Lower leg skin (tissue), 4 donors: ENCODE measurements at regions not wholly inside any gene's neighbourhood (a gene's known extent, or its start where the extent isn't known, plus 50 kb on each side); places are given as distances from the start of the nearest gene placed in this dataset.
"Not testable (repeated sequence)": the region's sequence is repeated elsewhere in the genome, so short reads cannot be mapped to it uniquely, and the experiment has no call there.

Experiments
- DNase-seq, 2 donors: peaks; one replicate each; pipeline ENCODE4 v3.0.0-alpha.2; 2019; ENCODE audit warnings: low spot score in 2 of 2
- H3K4me3 ChIP-seq: fragments of 200-600 bp; sonication (generic); 2 replicates; pipeline ENCODE4 v1.5.1; 2017; ENCODE audit warnings: mild to moderate bottlenecking, low read depth; ENCODE audit not compliant: poor library complexity, severe bottlenecking
- POLR2A ChIP-seq, 2 donors: fragments of 450-650 bp; IDR thresholded peaks; one replicate each; pipeline ENCODE4 v1.6.1; 2016 to 2017; ENCODE audit warnings: antibody characterized with exemption in 2 of 2, mild to moderate bottlenecking in 1 of 2, moderate library complexity in 1 of 2
- WGBS, 2 donors: methylation state at CpG; one replicate each; pipeline ENCODE4 v1.1.5; 2018; 5-methylcytosine and 5-hydroxymethylcytosine counted together
- intact Hi-C: fragments of 100-400 bp; cut with DNase I; formaldehyde crosslinking; loops from one replicate; pipeline ENCODE4 v1.15.0; 2023; ENCODE audit warnings: low total_unique reads
- TF ChIP-seq, protein P1 (sequence below), 3 donors: fragments of 450-650 bp; IDR thresholded peaks; one replicate each; pipeline ENCODE4 v1.5.1; 2016; ENCODE audit warnings: antibody characterized with exemption in 3 of 3, mild to moderate bottlenecking in 3 of 3, moderate library complexity in 2 of 3

DNA sequence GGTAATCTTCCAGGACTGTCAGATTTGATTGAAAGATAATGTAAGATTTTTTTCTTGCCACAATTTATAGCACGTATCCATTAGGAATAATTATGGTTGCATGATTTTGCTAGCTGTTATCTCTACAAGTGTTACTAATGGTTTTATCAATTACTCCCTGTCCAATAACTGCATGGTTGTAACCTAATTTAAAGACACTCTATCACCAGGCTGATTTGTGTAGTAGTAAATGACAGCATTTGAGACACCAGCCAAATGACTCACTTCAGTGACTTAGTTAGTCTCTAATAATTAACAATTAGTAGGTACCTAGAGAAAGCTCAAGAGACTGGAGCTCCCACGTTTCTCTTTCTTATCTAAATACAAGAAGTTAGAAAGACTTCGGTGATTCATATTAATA is 453.8 kb upstream of the POU3F2 start:
- H3K4me3 ChIP-seq, result no peak overlapping the region
- DNase-seq, result no peak
- intact Hi-C loops, result no loop called here
- WGBS, 2 donors, result 72 to 74% methylated on average over 3 of the region's 3 CpGs
- TF ChIP-seq POLR2A (IDR thresholded peaks at IDR 0.05), result no peak
- TF ChIP-seq, protein P1, sequence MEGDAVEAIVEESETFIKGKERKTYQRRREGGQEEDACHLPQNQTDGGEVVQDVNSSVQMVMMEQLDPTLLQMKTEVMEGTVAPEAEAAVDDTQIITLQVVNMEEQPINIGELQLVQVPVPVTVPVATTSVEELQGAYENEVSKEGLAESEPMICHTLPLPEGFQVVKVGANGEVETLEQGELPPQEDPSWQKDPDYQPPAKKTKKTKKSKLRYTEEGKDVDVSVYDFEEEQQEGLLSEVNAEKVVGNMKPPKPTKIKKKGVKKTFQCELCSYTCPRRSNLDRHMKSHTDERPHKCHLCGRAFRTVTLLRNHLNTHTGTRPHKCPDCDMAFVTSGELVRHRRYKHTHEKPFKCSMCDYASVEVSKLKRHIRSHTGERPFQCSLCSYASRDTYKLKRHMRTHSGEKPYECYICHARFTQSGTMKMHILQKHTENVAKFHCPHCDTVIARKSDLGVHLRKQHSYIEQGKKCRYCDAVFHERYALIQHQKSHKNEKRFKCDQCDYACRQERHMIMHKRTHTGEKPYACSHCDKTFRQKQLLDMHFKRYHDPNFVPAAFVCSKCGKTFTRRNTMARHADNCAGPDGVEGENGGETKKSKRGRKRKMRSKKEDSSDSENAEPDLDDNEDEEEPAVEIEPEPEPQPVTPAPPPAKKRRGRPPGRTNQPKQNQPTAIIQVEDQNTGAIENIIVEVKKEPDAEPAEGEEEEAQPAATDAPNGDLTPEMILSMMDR (IDR thresholded peaks at IDR 0.05), result no peak

DNA sequence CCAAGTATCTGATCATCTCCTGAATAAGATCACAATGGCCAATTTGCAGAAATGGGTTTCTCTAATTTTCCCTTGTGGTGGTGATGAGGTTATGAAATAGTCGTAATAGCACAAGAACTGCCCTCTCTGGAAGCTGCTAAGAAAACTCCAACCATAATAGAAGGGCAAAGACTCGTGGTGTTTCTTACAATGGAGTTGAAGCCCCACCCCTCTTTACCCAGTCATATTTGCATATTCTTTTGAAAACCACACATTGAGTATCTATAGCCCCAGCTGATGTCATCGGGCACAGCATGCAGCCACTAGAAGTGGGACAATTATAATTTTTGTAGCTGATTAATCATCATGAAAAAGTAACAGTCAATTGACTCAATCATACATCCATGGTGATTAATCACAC is 452.1 kb upstream of the POU3F2 start:
- intact Hi-C loops, result no loop called here
- 73 to 77% methylated on average over 3 of the region's 3 CpGs for WGBS, 2 donors
- no peak overlapping the region for H3K4me3 ChIP-seq
- TF ChIP-seq, protein P1 (IDR thresholded peaks at IDR 0.05), result no peak
- no peak for TF ChIP-seq POLR2A (IDR thresholded peaks at IDR 0.05)
- DNase-seq, result no peak

DNA sequence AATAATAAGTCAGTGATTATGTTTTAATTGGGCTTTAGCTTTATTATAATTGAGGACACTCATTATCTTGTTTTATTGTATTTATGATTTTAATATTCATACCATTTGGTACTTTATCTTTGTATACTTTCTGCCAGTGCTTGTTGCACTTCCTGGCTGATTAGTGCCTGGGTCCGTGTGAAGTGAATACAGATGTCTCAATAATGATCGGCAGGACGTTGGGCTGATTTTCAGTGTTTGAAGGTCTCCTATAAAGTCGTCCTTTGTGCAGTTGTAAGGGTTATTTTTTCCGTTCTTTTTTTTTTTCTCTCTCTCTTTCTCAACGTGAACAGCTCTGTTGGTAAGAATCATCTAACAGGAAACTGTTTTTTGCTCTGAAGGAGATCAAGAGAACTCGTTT is 450.0 kb upstream of the POU3F2 start:
- DNase-seq, result no peak
- TF ChIP-seq, protein P1 (IDR thresholded peaks at IDR 0.05), result no peak
- no peak for TF ChIP-seq POLR2A (IDR thresholded peaks at IDR 0.05)
- no peak overlapping the region for H3K4me3 ChIP-seq
- 30 to 37% methylated on average over 7 of the region's 7 CpGs for WGBS, 2 donors
- intact Hi-C loops, result no loop called here

DNA sequence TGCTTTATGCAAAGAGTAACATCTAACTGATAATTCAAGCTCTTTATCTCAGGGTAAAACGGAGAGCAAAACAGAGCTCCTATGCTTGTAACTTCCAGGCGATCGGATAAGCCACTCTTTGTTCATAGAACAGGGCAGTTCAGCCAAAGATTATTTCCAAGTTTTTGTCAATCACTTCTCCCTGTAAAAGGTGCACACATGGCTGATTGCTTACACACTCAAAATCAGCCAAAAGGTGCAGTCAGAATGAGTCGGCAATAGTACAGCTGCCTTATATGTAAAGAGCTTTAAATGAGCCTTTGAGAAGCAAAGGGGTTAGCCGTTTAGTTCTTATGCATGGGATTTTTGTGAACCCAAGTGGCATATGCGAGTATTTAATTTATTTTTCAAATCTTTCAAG is 449.6 kb upstream of the POU3F2 start:
- TF ChIP-seq, protein P1 (IDR thresholded peaks at IDR 0.05), result no peak
- TF ChIP-seq POLR2A (IDR thresholded peaks at IDR 0.05), result no peak
- no peak for DNase-seq
- intact Hi-C loops, result no loop called here
- no peak overlapping the region for H3K4me3 ChIP-seq
- WGBS, 2 donors, result 63 to 67% methylated on average over 6 of the region's 6 CpGs

DNA sequence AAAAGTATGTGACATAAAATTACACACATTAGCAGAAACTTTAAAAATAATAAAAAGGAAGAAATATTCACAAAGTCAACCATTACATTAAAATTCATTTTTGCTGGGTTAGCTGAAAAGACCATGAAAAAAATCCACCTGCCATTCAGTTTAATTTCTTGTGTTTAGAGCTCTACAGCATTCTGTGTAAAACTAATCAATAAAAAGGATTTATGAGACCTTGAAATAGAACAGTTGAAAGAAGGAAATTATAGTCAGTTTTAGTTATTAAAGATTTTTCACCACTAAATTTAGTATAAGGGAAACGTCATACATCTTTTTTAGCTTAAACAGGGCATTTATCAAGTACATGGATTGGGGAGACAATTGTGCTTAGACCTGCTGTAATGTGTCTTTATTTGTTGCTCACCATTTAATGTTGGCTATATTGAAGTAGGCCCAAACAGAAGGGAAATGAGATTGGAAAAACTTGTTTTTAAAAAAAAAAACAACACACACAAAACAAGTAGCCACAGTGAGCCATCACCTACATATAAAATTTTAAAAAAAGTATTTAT is 438.7 kb upstream of the POU3F2 start:
- 38 to 52% methylated on average over 1 of the region's 1 CpG for WGBS, 2 donors
- no peak for DNase-seq
- intact Hi-C loops, result no loop called here
- TF ChIP-seq POLR2A (IDR thresholded peaks at IDR 0.05), result no peak
- TF ChIP-seq, protein P1 (IDR thresholded peaks at IDR 0.05), result no peak
- H3K4me3 ChIP-seq, result no peak overlapping the region

DNA sequence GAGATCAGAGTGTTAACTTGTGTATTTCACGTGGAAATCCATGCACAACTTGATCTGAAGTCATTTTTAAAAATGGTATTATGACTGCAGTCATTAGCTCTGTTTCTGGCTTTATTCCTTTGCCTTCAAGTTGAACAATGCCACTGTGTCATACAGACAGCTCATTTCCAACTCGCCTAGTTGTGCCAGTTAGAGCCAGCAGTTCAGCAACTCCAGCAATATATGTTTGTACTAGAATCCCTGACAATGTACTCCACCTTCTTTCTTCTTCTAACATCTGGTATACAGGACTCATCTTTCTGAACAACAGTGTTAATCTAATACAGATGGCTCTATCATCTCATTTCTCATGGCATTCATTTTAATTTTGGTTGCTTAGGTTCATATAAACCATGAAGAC is 418.3 kb upstream of the POU3F2 start:
- 40 to 49% methylated on average over 2 of the region's 2 CpGs for whole genome bisulfite sequencing, 2 donors

DNA sequence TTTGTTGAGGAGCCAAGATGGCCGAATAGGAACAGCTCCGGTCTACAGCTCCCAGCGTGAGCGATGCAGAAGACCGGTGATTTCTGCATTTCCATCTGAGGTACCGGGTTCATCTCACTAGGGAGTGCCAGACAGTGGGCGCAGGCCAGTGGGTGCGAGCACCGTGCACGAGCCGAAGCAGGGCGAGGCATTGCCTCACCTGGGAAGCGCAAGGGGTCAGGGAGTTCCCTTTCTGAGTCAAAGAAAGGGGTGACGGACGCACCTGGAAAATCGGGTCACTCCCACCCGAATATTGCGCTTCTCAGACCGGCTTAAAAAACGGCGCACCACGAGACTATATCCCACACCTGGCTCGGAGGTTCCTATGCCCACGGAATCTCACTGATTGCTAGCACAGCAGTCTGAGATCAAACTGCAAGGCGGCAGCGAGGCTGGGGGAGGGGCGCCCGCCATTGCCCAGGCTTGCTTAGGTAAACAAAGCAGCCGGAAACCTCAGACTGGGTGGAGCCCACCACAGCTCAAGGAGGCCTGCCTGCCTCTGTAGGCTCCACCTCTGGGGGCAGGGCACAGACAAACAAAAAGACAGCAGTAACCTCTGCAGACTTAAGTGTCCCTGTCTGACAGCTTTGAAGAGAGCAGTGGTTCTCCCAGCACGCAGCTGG is 417.7 kb upstream of the POU3F2 start:
- DNase-seq, H3K4me3 ChIP-seq, intact Hi-C loops: not testable (repeated sequence)
- 84 to 86% methylated on average over 27 to 29 of the region's 30 CpGs for WGBS, 2 donors

More for the DNA sequence above, 418.3 kb upstream of the POU3F2 start:
- DNase-seq, result no peak
- TF ChIP-seq, protein P1 (IDR thresholded peaks at IDR 0.05), result no peak
- TF ChIP-seq POLR2A (IDR thresholded peaks at IDR 0.05), result no peak
- intact Hi-C loops, result no loop called here
- H3K4me3 ChIP-seq, result no peak overlapping the region
